ENCODE measurements at regions not wholly inside any gene's neighbourhood (a gene's known extent, or its start where the extent isn't known, plus 50 kb on each side); places are given as distances from the start of the nearest gene placed in this dataset.
"Not testable (repeated sequence)": the region's sequence is repeated elsewhere in the genome, so short reads cannot be mapped to it uniquely, and the experiment has no call there.

DNA sequence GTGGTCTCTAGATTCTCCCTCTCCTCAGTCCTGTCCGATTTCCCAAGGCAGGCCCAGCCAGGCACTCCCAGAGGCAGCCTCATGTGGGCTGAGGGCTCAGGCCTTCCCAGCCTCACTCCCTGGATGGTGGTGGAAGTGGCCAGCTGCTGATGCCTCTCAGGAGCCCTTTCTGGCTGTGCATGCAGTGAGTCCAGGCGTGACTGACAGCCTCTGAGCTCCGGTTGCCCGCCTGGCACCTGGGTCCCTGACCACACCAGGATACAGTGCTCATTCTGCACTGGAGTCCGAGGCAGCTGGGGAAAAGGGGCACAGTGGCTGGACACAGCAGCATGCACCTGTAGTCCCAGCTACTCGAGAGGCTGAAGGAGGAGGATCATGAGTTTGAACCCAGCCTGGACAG is 132.6 kb downstream of the CUL2 start:
- DNase-seq: no peak

- no peak for DNase-seq
Measured at GRCh38 chr10:34956756-34957155, 133.4 kb downstream of the CUL2 start.

GRCh38 chr10:34955391-34955790 is 134.8 kb downstream of the CUL2 start:
- DNase-seq: no peak

GRCh38 chr10:34954142-34954541 is 136.0 kb downstream of the CUL2 start:
- DNase-seq: peak; percentile 64

DNA sequence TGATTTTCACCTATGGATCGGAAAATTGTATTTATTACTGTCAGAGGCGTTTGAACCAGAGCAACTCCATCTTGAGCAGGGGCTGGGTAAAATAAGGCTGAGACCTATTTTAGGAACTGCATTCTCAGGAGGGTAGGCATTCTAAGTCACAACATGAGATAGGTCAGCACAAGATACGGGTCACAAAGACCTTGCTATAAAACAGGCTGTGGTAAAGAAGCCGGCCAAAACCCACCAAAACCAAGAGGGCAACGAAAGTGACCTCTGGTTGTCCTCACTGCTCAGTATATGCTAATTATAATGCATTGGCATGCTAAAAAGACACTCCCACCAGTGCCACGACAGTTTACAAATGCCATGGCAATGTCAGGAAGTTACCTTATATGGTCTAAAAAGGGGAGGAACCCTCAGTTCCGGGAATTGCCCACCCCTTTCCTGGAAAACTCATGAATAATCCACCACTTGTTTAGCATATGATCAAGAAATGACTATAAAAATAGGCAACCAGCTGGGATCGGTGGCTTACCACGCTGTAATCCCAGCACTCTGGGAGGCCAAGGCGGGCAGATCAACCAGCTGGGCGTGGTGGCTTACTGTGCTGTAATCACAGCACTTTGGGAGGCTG is 136.3 kb upstream of the PARD3 start:
- not testable (repeated sequence) for DNase-seq

DNA sequence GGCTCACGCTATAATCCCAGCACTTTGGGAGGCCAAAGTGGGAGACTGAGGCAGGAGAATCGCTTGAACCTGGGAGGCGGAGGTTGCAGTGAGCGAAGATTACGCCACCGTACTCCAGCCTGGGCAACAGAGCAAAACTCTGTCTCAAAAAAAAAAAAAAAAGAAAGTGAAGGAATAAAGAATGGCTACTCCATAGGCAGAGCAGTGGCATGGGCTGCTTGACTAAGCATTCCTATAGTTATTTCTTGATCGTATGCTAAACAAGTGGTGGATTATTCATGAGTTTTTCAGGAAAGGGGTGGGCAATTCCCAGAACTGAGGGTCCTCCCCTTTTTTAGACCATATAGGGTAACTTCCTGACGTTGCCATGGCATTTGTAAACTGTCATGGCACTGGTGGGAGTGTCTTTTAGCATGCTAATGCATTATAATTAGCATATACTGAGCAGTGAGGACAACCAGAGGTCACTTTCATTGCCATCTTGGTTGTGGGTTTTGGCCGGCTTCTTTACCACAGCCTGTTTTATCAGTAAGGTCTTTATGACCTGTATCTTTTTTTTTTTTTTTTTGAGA is 130.9 kb upstream of the PARD3 start:
- not testable (repeated sequence) for DNase-seq

GRCh38 chr10:34941471-34942357 is 126.6 kb upstream of the PARD3 start:
- no peak for DNase-seq

- no peak for DNase-seq
Measured at GRCh38 chr10:34940436-34940835, 125.3 kb upstream of the PARD3 start.

GRCh38 chr10:34938399-34938670 is 123.2 kb upstream of the PARD3 start:
- DNase-seq: no peak

DNA sequence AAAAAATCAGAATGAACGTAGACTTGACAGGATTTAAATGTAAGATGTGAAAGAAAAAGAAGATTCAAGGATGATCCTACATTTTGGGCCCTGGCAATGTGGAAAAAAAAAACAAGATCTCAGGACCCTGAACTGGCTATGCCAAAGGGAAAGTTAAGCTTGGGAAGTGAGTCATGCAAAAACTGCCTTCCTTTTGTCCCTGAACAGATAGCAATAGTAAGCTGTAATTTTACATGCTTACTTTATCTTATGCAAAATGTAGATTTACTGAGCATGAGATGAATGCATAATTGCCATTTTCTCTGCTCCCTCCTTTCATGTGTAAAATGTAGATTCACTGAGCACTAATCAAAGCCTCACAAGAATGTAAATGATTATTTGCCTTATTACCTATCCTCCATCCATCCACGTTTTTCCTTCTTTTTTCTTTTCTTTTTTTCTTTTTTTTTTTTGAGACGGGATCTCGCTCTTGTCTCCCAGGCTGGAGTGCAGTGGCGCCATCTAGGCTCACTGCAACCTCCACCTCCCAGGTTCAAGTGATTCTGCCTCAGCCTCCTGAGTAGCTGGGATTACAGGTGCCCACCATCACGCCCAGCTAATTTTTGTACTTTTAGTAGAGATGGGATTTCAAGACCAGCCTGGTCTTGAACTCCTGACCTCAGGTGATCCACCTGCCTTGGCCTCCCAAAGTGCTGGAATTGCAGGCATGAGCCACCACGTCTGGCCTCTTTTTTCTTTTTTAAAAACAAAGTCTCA is 122.7 kb upstream of the PARD3 start:
- DNase-seq: not testable (repeated sequence)

GRCh38 chr10:34936061-34936460 is 121.0 kb upstream of the PARD3 start:
- DNase-seq: no peak

GRCh38 chr10:34933676-34934075 is 118.6 kb upstream of the PARD3 start:
- no peak for DNase-seq

DNA sequence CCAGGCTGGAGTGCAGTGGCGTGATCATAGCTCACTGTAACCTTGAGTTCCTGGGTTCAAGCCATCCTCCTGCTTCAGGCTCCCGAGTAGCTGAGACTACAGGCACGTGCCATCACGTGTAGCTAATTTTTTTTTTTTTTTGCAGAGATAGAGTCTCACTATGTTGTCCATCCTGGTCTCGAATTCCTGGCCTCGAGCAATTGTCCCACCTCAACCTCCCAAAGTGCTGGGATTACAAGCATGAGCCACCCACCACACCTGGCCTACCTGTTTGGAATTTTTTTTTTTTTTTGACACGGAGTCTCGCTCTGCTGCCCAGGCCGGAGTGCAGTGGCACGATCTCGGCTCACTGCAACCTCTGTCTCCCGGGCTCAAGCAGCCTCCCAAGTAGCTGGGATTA is 117.1 kb upstream of the PARD3 start:
- DNase-seq: no peak

DNA sequence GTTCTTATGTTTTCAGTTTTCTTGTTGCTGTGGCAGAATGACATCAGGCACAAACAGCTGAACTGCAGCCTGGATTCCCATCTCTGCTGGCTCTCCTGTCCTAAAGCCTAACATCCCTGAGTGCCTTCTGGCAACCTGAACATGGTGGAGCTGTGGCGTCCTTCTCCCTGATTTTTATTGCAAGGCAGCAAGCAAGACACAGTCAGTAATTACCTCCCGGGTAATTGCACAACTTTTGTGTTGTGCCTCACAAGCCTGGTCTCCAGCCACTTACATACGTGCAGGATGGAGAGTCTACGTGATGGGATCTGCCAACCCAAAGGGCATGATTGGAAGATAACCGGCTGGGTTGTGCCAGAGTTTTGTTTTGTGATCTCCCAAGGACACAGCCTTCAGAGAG is 116.1 kb upstream of the PARD3 start:
- DNase-seq: no peak

- no peak for DNase-seq
Measured at GRCh38 chr10:34922138-34922537, 107.0 kb upstream of the PARD3 start.

GRCh38 chr10:34920578-34920977 is 105.5 kb upstream of the PARD3 start:
- no peak for DNase-seq

DNA sequence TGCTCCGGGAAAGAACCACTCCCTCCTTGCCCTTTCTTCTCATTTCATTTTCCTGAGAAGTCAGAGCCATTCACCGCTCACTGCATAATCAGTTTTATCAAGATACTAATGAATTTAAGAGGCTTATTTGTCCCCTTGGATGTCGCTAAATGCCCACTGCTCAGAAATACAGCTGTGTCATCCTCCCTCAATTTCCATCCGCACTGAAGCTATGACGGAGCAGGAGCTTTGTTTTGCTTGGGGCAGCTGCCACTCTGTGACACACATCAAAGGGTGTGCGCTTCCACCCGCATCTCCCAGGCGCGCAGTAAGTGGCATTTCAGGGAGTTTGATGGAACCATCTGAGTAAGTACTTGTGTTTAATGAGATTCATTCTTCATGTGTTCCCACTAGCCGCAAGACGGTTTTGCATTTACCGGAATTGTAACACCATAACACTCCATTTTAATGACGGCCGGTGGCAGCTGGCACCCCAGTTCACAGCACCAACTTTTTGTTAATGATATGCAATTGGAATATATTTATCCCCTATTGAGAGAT is 103.8 kb upstream of the PARD3 start:
- peak; percentile 50 for DNase-seq

DNA sequence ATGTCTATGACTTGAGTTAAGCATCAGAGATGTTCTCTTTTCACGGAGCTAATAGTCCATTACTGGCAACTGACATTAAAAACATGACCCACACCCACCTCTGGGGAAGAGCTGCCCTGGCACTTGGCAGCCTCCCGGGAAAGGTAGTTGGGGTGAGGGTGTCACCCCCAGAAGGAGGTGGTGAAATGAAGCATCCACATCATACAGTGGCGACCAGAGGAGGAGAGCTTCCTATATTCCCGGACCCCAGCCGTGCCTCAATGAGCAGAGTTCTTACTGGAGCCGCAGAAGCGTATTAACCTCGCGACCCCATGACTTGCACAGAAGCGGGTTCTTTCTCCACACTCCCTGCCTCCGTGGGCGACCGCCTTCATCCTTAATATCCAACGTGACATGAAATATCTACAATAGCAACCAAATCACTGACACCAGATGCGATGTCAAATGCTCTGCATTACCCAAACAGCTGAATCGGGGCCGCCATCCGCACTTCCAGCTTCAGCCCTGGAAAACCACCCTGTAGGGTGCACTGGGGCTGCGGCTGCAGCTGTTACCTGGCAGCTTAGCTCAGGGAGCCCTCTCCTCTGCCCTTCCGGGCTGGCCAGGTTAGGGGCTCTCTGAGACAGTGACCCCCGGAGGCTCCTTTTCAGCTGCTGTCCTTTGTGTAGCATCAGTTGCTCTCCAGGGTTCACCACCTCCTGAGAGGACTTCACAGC is 103.1 kb upstream of the PARD3 start:
- DNase-seq: peak; percentile 29

GRCh38 chr10:34916314-34916713 is 101.2 kb upstream of the PARD3 start:
- no peak for DNase-seq

DNA sequence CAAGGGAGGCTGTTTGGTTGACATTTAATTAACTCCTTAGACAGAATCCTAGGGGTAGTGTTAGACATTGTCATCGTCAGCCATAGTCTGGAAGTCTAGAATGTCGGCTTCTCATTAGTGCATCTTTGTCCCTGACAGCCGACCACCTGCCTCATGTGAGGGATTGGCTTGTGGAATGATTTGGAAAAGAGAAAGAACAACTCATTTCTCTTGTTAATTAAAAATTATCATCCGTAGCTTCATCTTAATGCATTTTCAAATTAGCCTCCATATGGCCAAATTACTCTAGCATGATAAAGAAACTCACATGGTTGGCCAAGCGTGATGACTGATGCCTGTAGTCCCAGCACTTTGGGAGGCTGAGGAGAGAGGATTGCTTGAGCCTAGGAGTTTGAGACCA is 97.7 kb upstream of the PARD3 start:
- DNase-seq: no peak

DNA sequence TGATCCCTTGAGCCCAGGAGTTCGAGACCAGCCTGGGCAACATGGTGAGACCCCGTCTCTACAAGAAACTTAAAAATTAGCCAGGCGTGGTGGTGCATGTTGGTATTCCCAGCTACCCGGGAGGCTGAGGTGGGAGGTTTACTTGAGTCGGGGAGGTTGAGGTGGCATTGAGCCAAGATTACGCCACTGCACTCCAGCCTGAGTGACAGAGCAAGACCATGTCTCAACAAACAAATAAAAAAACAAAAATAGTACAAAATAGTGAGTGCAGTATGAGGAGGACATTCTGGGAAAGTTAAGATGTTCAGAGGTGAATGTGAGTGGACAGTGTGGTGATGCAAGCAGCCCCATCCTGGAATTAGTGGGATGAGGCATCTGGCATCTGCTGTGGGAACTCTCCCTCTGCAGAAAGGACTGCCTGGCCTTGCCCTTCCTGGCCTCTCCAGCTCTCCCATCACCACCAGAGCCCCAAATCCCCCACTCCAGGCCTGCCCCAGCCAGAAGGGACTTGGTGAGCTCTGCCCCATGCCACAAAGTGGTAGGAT is 96.6 kb upstream of the PARD3 start:
- no peak for DNase-seq

- peak; percentile 18 for DNase-seq
Measured at GRCh38 chr10:34908481-34908880, 93.4 kb upstream of the PARD3 start.
